ENCODE measurements at regions not wholly inside any gene's neighbourhood (a gene's known extent, or its start where the extent isn't known, plus 50 kb on each side); places are given as distances from the start of the nearest gene placed in this dataset.

DNA sequence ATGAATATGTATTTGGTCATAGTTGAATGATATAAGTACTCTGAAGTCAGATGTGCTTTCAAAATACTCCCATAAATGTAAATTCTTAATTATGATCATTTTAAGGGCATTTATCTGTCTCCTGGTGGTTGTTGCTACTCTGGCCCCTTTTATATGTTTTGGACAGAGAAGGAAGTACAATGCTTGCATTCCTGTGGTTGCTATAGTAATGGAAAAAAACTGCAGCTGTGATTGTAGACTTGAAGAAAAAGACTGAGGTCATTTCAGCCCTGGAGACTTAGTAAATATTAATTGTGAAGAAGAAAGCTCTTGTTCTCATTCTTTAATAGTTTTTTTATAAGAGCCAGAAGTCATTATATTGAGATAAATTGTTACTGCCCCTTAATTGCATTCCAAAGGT, 70.2 kb upstream of the FERD3L start:
- Histone ChIP-seq H3K4me1 (ENCODE audit: control insufficient read depth in 1 of 2, low read depth in 2 of 2) (no peaks in the 10 kb centered on the region), H3K4me3 (no peak overlapping the region), H3K36me3 (no peaks in the 10 kb centered on the region), H3K27me3 (replicated peaks; ENCODE audit: insufficient read depth) (no peaks in the 10 kb centered on the region), H3K27ac (no peak overlapping the region), H3K9me3 (peaks cover 2% of the 10 kb centered on the region)
- ATAC-seq (ENCODE audit: insufficient number of reproducible peaks, low FRiP score, low read depth): no peak
- TF ChIP-seq, protein P1, sequence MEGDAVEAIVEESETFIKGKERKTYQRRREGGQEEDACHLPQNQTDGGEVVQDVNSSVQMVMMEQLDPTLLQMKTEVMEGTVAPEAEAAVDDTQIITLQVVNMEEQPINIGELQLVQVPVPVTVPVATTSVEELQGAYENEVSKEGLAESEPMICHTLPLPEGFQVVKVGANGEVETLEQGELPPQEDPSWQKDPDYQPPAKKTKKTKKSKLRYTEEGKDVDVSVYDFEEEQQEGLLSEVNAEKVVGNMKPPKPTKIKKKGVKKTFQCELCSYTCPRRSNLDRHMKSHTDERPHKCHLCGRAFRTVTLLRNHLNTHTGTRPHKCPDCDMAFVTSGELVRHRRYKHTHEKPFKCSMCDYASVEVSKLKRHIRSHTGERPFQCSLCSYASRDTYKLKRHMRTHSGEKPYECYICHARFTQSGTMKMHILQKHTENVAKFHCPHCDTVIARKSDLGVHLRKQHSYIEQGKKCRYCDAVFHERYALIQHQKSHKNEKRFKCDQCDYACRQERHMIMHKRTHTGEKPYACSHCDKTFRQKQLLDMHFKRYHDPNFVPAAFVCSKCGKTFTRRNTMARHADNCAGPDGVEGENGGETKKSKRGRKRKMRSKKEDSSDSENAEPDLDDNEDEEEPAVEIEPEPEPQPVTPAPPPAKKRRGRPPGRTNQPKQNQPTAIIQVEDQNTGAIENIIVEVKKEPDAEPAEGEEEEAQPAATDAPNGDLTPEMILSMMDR (IDR thresholded peaks at IDR 0.05): no peak
- DNase-seq (ENCODE audit: low spot score): no peak

DNA sequence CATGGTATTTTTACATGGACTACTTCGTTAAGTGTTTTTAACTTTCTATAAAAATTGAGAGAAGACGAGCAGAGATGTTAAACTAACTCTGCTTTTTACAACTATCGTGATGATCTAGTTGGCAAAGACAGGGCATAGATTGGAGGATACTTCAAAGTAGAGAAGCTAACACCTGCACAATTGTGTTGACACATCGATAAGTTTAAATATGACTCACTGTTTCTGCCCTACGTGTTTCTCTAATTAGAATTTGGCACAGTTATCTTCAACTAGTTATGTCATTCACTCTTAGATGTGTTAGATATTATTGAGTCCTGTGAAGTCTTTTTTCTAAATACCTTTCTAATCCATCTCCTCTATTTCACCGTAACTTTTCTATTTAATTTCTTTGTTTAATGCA, 68.5 kb upstream of the FERD3L start:
- Histone ChIP-seq H3K4me1 (ENCODE audit: control insufficient read depth in 1 of 2, low read depth in 2 of 2) (no peaks in the 10 kb centered on the region), H3K27me3 (replicated peaks; ENCODE audit: insufficient read depth) (no peaks in the 10 kb centered on the region), H3K9me3 (peaks cover 2% of the 10 kb centered on the region), H3K36me3 (no peaks in the 10 kb centered on the region), H3K27ac (no peak overlapping the region), H3K4me3 (no peak overlapping the region)
- TF ChIP-seq, protein P1 (IDR thresholded peaks at IDR 0.05): no peak
- DNase-seq (ENCODE audit: low spot score) (no peak), ATAC-seq (ENCODE audit: insufficient number of reproducible peaks, low FRiP score, low read depth) (no peak)

DNA sequence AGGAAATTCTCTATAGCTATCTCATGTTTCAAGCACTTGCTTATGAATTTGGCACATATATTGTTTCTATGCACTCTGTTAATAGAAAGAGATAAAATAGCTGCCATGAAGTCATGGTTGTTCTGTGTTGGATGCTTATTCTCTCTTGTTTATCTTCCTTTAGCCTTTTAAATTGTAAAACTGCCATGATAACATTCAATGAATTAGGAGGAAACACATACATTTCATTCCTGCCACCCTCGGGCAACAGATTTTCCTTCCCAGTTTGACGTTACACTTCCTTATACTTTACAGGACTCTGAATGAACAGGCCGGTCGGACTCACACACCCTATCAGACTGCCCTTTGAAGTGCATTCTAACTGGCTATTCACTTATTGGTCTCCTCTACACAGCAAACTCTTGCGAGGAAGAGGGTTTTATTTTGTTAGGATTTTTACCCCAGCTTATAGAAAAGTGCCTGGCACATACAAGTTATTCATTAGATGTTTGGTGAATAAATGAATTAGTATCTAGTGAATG, 65.7 kb upstream of the FERD3L start:
- Histone ChIP-seq H3K4me1 (ENCODE audit: control insufficient read depth in 1 of 2, low read depth in 2 of 2) (no peaks in the 10 kb centered on the region), H3K27ac (no peak overlapping the region), H3K36me3 (no peaks in the 10 kb centered on the region), H3K9me3 (peaks cover 2% of the 10 kb centered on the region), H3K4me3 (no peak overlapping the region), H3K27me3 (replicated peaks; ENCODE audit: insufficient read depth) (no peaks in the 10 kb centered on the region)
- no peak for DNase-seq (ENCODE audit: low spot score)
- TF ChIP-seq, protein P1 (IDR thresholded peaks at IDR 0.05): no peak
- ATAC-seq (ENCODE audit: insufficient number of reproducible peaks, low FRiP score, low read depth): no peak

DNA sequence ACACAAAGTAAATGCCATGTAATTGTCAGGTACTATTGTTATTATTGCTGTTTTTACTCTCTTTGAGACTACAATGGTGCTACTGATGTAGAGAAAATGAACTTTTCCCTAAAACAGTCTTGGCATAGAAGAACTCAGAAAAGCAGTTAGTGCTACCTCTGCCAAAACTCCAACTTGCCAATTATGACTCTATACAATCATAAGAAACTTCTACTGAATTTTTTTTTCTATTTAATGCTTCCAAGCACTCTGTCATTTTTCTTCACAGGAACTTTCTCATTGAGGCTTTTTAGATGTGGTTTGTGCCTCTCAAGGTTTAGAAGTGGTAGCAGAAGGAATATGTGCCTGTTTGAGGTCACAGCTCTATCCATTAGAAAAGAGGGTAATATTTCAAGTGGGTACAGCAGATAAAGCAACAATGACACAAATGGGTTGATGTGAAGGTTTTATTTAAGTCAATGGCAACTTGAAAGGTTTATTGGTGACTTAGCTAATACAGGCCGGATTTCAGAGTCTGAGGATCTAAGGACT, 64.0 kb upstream of the FERD3L start:
- no peaks in the 10 kb centered on the region for H3K27me3 ChIP-seq (replicated peaks; ENCODE audit: insufficient read depth)
- TF ChIP-seq, protein P1 (IDR thresholded peaks at IDR 0.05): no peak
- H3K4me3 ChIP-seq: no peak overlapping the region
- no peak for DNase-seq (ENCODE audit: low spot score)
- ATAC-seq (ENCODE audit: insufficient number of reproducible peaks, low FRiP score, low read depth): no peak
- H3K4me1 ChIP-seq (ENCODE audit: control insufficient read depth in 1 of 2, low read depth in 2 of 2): no peaks in the 10 kb centered on the region
- no peaks in the 10 kb centered on the region for H3K36me3 ChIP-seq
- H3K9me3 ChIP-seq: peaks cover 2% of the 10 kb centered on the region
- no peak overlapping the region for H3K27ac ChIP-seq

DNA sequence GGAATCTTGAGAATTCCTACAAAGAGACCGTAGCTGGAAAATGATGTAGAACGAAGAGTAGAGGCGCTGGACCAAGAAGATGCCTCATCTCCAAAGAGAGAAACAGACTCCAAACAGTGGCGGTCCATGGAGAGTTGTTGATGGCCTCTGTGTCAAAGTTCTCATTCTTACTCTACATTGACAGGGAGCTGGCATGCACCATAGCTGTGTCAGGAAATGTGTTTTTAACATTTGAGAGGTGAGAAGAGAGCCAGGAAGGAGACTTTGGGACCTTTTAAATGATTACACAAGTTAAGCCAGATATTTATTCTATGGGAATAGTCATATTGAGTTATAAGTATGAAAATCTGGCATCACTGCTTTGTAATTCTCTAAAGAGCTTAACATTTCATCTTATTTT, 61.5 kb upstream of the FERD3L start:
- no peak for DNase-seq (ENCODE audit: low spot score)
- no peaks in the 10 kb centered on the region for H3K36me3 ChIP-seq
- no peak for ATAC-seq (ENCODE audit: insufficient number of reproducible peaks, low FRiP score, low read depth)
- H3K9me3 ChIP-seq: no peaks in the 10 kb centered on the region
- TF ChIP-seq, protein P1 (IDR thresholded peaks at IDR 0.05): no peak
- H3K4me3 ChIP-seq: no peak overlapping the region
- no peaks in the 10 kb centered on the region for H3K4me1 ChIP-seq (ENCODE audit: control insufficient read depth in 1 of 2, low read depth in 2 of 2)
- no peak overlapping the region for H3K27ac ChIP-seq
- H3K27me3 ChIP-seq (replicated peaks; ENCODE audit: insufficient read depth): no peaks in the 10 kb centered on the region

Measured in thoracic aorta (tissue), 2 donors.